GM21717 (cell line): ENCODE measurements at regions not wholly inside any gene's neighbourhood (a gene's known extent, or its start where the extent isn't known, plus 50 kb on each side); places are given as distances from the start of the nearest gene placed in this dataset.
"Not testable (repeated sequence)": the region's sequence is repeated elsewhere in the genome, so short reads cannot be mapped to it uniquely, and the experiment has no call there.

Experiments
- ATAC-seq: cut with Tn5 transposase; IDR thresholded peaks from one replicate; pipeline ENCODE4 v1.9.1; 2021; ENCODE audit warnings: mild to moderate bottlenecking, moderate library complexity; ENCODE audit not compliant: unreplicated experiment

- no peak for ATAC-seq
These were observed 383.4 kb downstream of the USP25 start for GRCh38 chr21:16113052-16113715.

- ATAC-seq = no peak
These were observed 385.7 kb downstream of the USP25 start for GRCh38 chr21:16115461-16115860.

GRCh38 chr21:16116069-16116468 is 386.3 kb downstream of the USP25 start:
- no peak for ATAC-seq

- ATAC-seq = no peak
These were observed 387.0 kb downstream of the USP25 start for GRCh38 chr21:16116798-16117197.

- ATAC-seq = no peak
These were observed 387.5 kb downstream of the USP25 start for GRCh38 chr21:16117331-16117730.

GRCh38 chr21:16117851-16118590 is 388.2 kb downstream of the USP25 start:
- no peak for ATAC-seq

- ATAC-seq = no peak
These were observed 394.8 kb downstream of the USP25 start for GRCh38 chr21:16124378-16125138.

- no peak for ATAC-seq
These were observed 395.5 kb downstream of the USP25 start for GRCh38 chr21:16125274-16125673.

GRCh38 chr21:16132453-16132852 is 402.7 kb downstream of the USP25 start:
- ATAC-seq = not testable (repeated sequence)

- no peak for ATAC-seq
These were observed 403.5 kb downstream of the USP25 start for GRCh38 chr21:16133248-16133647.

GRCh38 chr21:16134134-16134533 is 404.4 kb downstream of the USP25 start:
- ATAC-seq = no peak

- ATAC-seq = no peak
These were observed 407.3 kb downstream of the USP25 start for GRCh38 chr21:16137106-16137505.

GRCh38 chr21:16145052-16145451 is 415.3 kb downstream of the USP25 start:
- no peak for ATAC-seq

GRCh38 chr21:16145479-16145878 is 415.7 kb downstream of the USP25 start:
- no peak for ATAC-seq

- no peak for ATAC-seq
These were observed 424.5 kb downstream of the USP25 start for GRCh38 chr21:16154321-16154720.

GRCh38 chr21:16154951-16155635 is 425.3 kb downstream of the USP25 start:
- no peak for ATAC-seq

GRCh38 chr21:16156841-16157489 is 427.2 kb downstream of the USP25 start:
- ATAC-seq = no peak

GRCh38 chr21:16159213-16159970 is 429.6 kb downstream of the USP25 start:
- no peak for ATAC-seq

- no peak for ATAC-seq
These were observed 430.2 kb downstream of the USP25 start for GRCh38 chr21:16159971-16160350.

GRCh38 chr21:16162953-16163352 is 433.2 kb downstream of the USP25 start:
- ATAC-seq = no peak
